GM12878 (cell line): ENCODE measurements at regions not wholly inside any gene's neighbourhood (a gene's known extent, or its start where the extent isn't known, plus 50 kb on each side); places are given as distances from the start of the nearest gene placed in this dataset.

ENCODE experiments used
- ATAC-seq: fragments of 200-7000 bp; cut with Tn5 transposase; 3 replicates; pipeline ENCODE4 v1.9.1; 2020; ENCODE audit warnings: mild to moderate bottlenecking, moderate library complexity
- BruUV-seq: library from RNA; stranded (reverse); fragments of 400-500 nt; replicated peaks from 2 replicates; lab custom pipeline; 2021; lab: Mats Ljungman, UMichigan
- CTCF ChIA-PET: fragments of 300-600 bp; sonication (Branson Sonifier 250); formaldehyde crosslinking; extraction: SDS; loops from one replicate; lab custom pipeline; 2021; ENCODE audit warnings: inconsistent platforms; lab: Yijun Ruan, JAX
- POLR2A ChIA-PET: fragments of 350-600 bp; formaldehyde crosslinking; extraction: SDS; loops from one replicate; lab custom pipeline; 2021; ENCODE audit warnings: inconsistent platforms; lab: Charles Lee
- RAD21 ChIA-PET: fragments of 300-600 bp; sonication (Branson Sonifier 250); formaldehyde crosslinking; loops from one replicate; lab custom pipeline; 2023; ENCODE audit warnings: antibody characterized with exemption; ENCODE audit not compliant: unreplicated experiment; lab: Charles Lee
- SMC1A ChIA-PET: fragments of 300-600 bp; sonication (Branson Sonifier 250); formaldehyde crosslinking; loops from one replicate; lab custom pipeline; 2023; ENCODE audit not compliant: unreplicated experiment, uncharacterized antibody; lab: Charles Lee
- DNase-seq: peaks from one replicate; pipeline ENCODE4 v3.0.0-alpha.2; 2011; ENCODE audit warnings: low read depth, low spot score
- FAIRE-seq: peaks from 3 replicates; lab custom pipeline; 2011; peaks lifted over from hg19 to GRCh38; lab: Jason Lieb, UNC
- H2AFZ ChIP-seq: 2 replicates; pipeline ENCODE4 v1.6.0; 2011; ENCODE audit warnings: low read depth, low read length, control low read depth; ENCODE audit not compliant: control insufficient read depth
- H3K27ac ChIP-seq: 2 replicates; pipeline ENCODE4 v1.5.1; 2011; ENCODE audit warnings: control low read depth; ENCODE audit not compliant: control insufficient read depth, insufficient read depth
- H3K27me3 ChIP-seq, 2 experiments: replicated peaks in 1 of 2; 2 replicates each; pipeline versions ENCODE4 v1.6.0 to v1.6.1; 2011; ENCODE audit warnings: low read length in 1 of 2; ENCODE audit not compliant: control insufficient read depth in 2 of 2, insufficient read depth in 2 of 2
- H3K36me3 ChIP-seq, 2 experiments: 2 replicates each; pipeline ENCODE4 v1.5.1; 2011; ENCODE audit warnings: low read length in 1 of 2; ENCODE audit not compliant: control insufficient read depth in 2 of 2, insufficient read depth in 2 of 2
- H3K4me1 ChIP-seq: 2 replicates; pipeline ENCODE4 v1.6.1; 2011; ENCODE audit warnings: mild to moderate bottlenecking, low read length, moderate library complexity, mixed read lengths; ENCODE audit not compliant: control insufficient read depth, insufficient read depth
- H3K4me2 ChIP-seq: 2 replicates; pipeline ENCODE4 v1.6.0; 2011; ENCODE audit warnings: control low read depth; ENCODE audit not compliant: control insufficient read depth, insufficient read depth
- H3K4me3 ChIP-seq: fragments of 200-600 bp; sonication (generic); 2 replicates; pipeline ENCODE4 v1.5.1; 2016
- H3K79me2 ChIP-seq: 2 replicates; pipeline ENCODE4 v1.6.0; 2011; ENCODE audit warnings: low read length; ENCODE audit not compliant: control insufficient read depth, insufficient read depth
- H3K9ac ChIP-seq: 2 replicates; pipeline ENCODE4 v1.8.0; 2011; ENCODE audit warnings: low read length, control low read depth, mixed read lengths; ENCODE audit not compliant: control insufficient read depth, insufficient read depth
- H3K9me3 ChIP-seq: replicated peaks from 3 replicates; pipeline ENCODE4 v1.5.1; 2011; ENCODE audit warnings: mild to moderate bottlenecking, low read length; ENCODE audit not compliant: control insufficient read depth, insufficient read depth
- H4K20me1 ChIP-seq: 2 replicates; pipeline ENCODE4 v1.6.0; 2011; ENCODE audit not compliant: control insufficient read depth, insufficient read depth
- BACH1 ChIP-seq: fragments of 450-650 bp; IDR thresholded peaks from 2 replicates; pipeline ENCODE4 v1.6.1; 2017; ENCODE audit warnings: mild to moderate bottlenecking, borderline replicate concordance
- BMI1 ChIP-seq: fragments of 450-650 bp; IDR thresholded peaks from 2 replicates; pipeline ENCODE4 v1.6.1; 2016; ENCODE audit warnings: mild to moderate bottlenecking, moderate library complexity, borderline replicate concordance
- CBX3 ChIP-seq: fragments of 200-600 bp; sonication (generic); IDR thresholded peaks from 2 replicates; pipeline ENCODE4 v1.6.1; 2016; ENCODE audit warnings: low read depth, borderline replicate concordance
- EED ChIP-seq: sonication (generic); IDR thresholded peaks from 2 replicates; pipeline ENCODE4 v1.6.1; 2016; ENCODE audit warnings: antibody characterized with exemption, low read depth
- ETV6 ChIP-seq, 2 experiments: fragments of 450-650 bp in 1 of 2; IDR thresholded peaks in 1 of 2; conservative IDR thresholded peaks in 1 of 2; 2 replicates each; pipeline ENCODE4 v1.6.1; 2014; ENCODE audit warnings: antibody characterized with exemption in 1 of 2, borderline replicate concordance in 1 of 2, low read depth in 1 of 2, mild to moderate bottlenecking in 1 of 2, moderate library complexity in 1 of 2
- HCFC1 ChIP-seq: fragments of 150-350 bp; IDR thresholded peaks from 2 replicates; pipeline ENCODE4 v1.6.1; 2014; ENCODE audit warnings: low read length
- HDAC6 ChIP-seq: fragments of 200-600 bp; sonication (generic); IDR thresholded peaks from one replicate; pipeline ENCODE4 v1.8.0; 2017; ENCODE audit warnings: antibody characterized with exemption; ENCODE audit not compliant: unreplicated experiment
- JUNB ChIP-seq: IDR thresholded peaks from 2 replicates; pipeline ENCODE4 v1.6.1; 2016; ENCODE audit warnings: antibody characterized with exemption, mild to moderate bottlenecking
- NFXL1 ChIP-seq: fragments of 450-650 bp; IDR thresholded peaks from 2 replicates; pipeline ENCODE4 v1.6.1; 2017; ENCODE audit warnings: antibody characterized with exemption, mild to moderate bottlenecking, borderline replicate concordance
- PKNOX1 ChIP-seq: fragments of 450-650 bp; IDR thresholded peaks from 2 replicates; pipeline ENCODE4 v1.6.1; 2016; ENCODE audit warnings: mild to moderate bottlenecking
- PML ChIP-seq: IDR thresholded peaks from 2 replicates; pipeline ENCODE4 v1.6.1; 2012; ENCODE audit warnings: low read length, inconsistent platforms
- SMAD1 ChIP-seq: fragments of 450-650 bp; IDR thresholded peaks from 2 replicates; pipeline ENCODE4 v1.6.1; 2018; ENCODE audit warnings: mild to moderate bottlenecking, low read depth; ENCODE audit not compliant: partially characterized antibody
- ZBED1 ChIP-seq: IDR thresholded peaks from 2 replicates; pipeline ENCODE4 v1.6.1; 2016; ENCODE audit warnings: borderline replicate concordance
- ZZZ3 ChIP-seq: IDR thresholded peaks from 2 replicates; pipeline ENCODE4 v1.6.1; 2011; ENCODE audit warnings: low read depth; ENCODE audit not compliant: control insufficient read depth, insufficient read length
- WGBS: methylation state at CpG from one replicate; pipeline ENCODE4 v1.1.6; 2016; ENCODE audit warnings: low lambda C conversion rate; ENCODE audit not compliant: insufficient replicate concordance, insufficient coverage; ENCODE audit errors: missing lambda C conversion rate; 5-methylcytosine and 5-hydroxymethylcytosine counted together
- in situ Hi-C: fragments of 300-500 bp; cut with MboI; formaldehyde crosslinking; loops from 9 replicates; pipeline ENCODE4 v1.14.3; 2018; ENCODE audit warnings: mixed read lengths
- intact Hi-C: fragments of 100-400 bp; cut with micrococcal nuclease; formaldehyde crosslinking; loops from one replicate; pipeline ENCODE4 v1.14.2; 2022; ENCODE audit not compliant: unreplicated experiment
- TF ChIP-seq, protein P1 (sequence below): fragments of 450-650 bp; formaldehyde crosslinking; IDR thresholded peaks from 2 replicates; pipeline ENCODE4 v1.4.0; 2022; ENCODE audit warnings: mild to moderate bottlenecking, moderate library complexity
- TF ChIP-seq, protein P2 (sequence below): fragments of 450-650 bp; IDR thresholded peaks from 2 replicates; pipeline ENCODE4 v1.6.1; 2017; ENCODE audit warnings: mild to moderate bottlenecking, moderate library complexity

DNA sequence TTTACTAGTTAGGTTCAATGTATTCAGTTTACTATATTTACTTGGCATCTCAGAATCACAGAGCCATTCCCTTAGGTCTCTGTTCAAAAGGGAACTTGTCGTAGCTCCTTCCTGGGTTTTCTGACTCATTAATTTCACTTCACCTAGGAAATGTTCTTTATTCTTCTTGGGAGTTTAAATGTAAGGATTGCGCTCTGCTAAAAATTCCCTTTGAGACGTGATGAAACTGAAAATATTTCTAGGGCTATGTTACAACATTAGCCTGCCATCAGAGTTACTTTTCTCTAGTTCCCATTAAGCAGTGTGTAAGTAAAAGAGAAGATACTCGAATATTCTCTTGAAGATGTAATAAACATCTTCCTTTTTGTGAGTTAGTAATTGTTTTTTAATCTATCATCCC, 209.5 kb downstream of the CASP12 start:
- RAD21 ChIA-PET: no interaction called here
- 29% methylated on average over 4 of the region's 4 CpGs for whole genome bisulfite sequencing
- no peak for ATAC-seq

More for the DNA sequence above, 209.5 kb downstream of the CASP12 start:
- H2AFZ ChIP-seq: no peak overlapping the region
- intact Hi-C loops: no loop called here
- no peaks in the 10 kb centered on the region for H3K9me3 ChIP-seq
- POLR2A ChIA-PET: no interaction called here
- FAIRE-seq (no peak), DNase-seq (no peak)
- H3K27ac ChIP-seq: no peak overlapping the region
- TF ChIP-seq PKNOX1: no peak
- no peak for TF ChIP-seq CBX3
- TF ChIP-seq NFXL1: no peak
- TF ChIP-seq SMAD1: no peak
- no peak for TF ChIP-seq HCFC1
- no peak for TF ChIP-seq ETV6 (conservative IDR thresholded peaks at IDR 0.05 in 1 of 2, IDR thresholded peaks at IDR 0.05 in 1 of 2; ENCODE audit: borderline replicate concordance in 1 of 2, low read depth in 1 of 2)
- TF ChIP-seq BMI1: no peak
- TF ChIP-seq ZZZ3: no peak
- TF ChIP-seq, protein P1, sequence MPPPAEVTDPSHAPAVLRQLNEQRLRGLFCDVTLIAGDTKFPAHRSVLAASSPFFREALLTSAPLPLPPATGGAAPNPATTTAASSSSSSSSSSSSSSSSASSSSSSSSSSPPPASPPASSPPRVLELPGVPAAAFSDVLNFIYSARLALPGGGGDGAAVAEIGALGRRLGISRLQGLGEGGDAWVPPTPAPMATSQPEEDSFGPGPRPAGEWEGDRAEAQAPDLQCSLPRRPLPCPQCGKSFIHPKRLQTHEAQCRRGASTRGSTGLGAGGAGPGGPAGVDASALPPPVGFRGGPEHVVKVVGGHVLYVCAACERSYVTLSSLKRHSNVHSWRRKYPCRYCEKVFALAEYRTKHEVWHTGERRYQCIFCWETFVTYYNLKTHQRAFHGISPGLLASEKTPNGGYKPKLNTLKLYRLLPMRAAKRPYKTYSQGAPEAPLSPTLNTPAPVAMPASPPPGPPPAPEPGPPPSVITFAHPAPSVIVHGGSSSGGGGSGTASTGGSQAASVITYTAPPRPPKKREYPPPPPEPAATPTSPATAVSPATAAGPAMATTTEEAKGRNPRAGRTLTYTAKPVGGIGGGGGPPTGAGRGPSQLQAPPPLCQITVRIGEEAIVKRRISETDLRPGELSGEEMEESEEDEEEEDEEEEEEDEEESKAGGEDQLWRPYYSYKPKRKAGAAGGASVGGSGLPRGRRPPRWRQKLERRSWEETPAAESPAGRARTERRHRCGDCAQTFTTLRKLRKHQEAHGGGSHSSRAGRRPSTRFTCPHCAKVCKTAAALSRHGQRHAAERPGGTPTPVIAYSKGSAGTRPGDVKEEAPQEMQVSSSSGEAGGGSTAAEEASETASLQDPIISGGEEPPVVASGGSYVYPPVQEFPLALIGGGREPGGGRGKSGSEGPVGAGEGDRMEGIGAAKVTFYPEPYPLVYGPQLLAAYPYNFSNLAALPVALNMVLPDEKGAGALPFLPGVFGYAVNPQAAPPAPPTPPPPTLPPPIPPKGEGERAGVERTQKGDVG (CRISPR knock-in tag): no peak
- TF ChIP-seq PML: no peak
- TF ChIP-seq ZBED1: no peak
- no peak for TF ChIP-seq HDAC6
- no peak for TF ChIP-seq EED
- TF ChIP-seq BACH1: no peak
- TF ChIP-seq JUNB: no peak
- TF ChIP-seq, protein P2, sequence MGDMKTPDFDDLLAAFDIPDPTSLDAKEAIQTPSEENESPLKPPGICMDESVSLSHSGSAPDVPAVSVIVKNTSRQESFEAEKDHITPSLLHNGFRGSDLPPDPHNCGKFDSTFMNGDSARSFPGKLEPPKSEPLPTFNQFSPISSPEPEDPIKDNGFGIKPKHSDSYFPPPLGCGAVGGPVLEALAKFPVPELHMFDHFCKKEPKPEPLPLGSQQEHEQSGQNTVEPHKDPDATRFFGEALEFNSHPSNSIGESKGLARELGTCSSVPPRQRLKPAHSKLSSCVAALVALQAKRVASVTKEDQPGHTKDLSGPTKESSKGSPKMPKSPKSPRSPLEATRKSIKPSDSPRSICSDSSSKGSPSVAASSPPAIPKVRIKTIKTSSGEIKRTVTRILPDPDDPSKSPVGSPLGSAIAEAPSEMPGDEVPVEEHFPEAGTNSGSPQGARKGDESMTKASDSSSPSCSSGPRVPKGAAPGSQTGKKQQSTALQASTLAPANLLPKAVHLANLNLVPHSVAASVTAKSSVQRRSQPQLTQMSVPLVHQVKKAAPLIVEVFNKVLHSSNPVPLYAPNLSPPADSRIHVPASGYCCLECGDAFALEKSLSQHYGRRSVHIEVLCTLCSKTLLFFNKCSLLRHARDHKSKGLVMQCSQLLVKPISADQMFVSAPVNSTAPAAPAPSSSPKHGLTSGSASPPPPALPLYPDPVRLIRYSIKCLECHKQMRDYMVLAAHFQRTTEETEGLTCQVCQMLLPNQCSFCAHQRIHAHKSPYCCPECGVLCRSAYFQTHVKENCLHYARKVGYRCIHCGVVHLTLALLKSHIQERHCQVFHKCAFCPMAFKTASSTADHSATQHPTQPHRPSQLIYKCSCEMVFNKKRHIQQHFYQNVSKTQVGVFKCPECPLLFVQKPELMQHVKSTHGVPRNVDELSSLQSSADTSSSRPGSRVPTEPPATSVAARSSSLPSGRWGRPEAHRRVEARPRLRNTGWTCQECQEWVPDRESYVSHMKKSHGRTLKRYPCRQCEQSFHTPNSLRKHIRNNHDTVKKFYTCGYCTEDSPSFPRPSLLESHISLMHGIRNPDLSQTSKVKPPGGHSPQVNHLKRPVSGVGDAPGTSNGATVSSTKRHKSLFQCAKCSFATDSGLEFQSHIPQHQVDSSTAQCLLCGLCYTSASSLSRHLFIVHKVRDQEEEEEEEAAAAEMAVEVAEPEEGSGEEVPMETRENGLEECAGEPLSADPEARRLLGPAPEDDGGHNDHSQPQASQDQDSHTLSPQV: no peak
- SMC1A ChIA-PET: no interaction called here
- CTCF ChIA-PET: no interaction called here
- no peaks in the 10 kb centered on the region for H3K36me3 ChIP-seq
- in situ Hi-C loops: no loop called here
- no peak overlapping the region for H3K4me3 ChIP-seq
- H3K79me2 ChIP-seq: no peaks in the 10 kb centered on the region
- no TSS peak for BruUV-seq
- no peak overlapping the region for H3K4me2 ChIP-seq
- no peaks in the 10 kb centered on the region for H3K4me1 ChIP-seq
- H3K9ac ChIP-seq: no peak overlapping the region
- no peaks in the 10 kb centered on the region for H3K27me3 ChIP-seq
- no peaks in the 10 kb centered on the region for H4K20me1 ChIP-seq
